Gastrocnemius medialis (tissue), 4 donors: ENCODE measurements at regions not wholly inside any gene's neighbourhood (a gene's known extent, or its start where the extent isn't known, plus 50 kb on each side); places are given as distances from the start of the nearest gene placed in this dataset.

Experiments
- ATAC-seq, 2 donors: fragments of 150-250 bp; one replicate each; pipeline ENCODE4 v1.9.1; 2016
- DNase-seq, 2 donors: peaks; one replicate each; pipeline ENCODE4 v3.0.0-alpha.2; 2019
- H3K27ac ChIP-seq, 4 donors: fragments of 200-600 bp; sonication (generic); 1 replicate in 1 of 4; 2 replicates in 3 of 4; pipeline ENCODE4 v1.5.1; 2016 to 2018; ENCODE audit warnings: mild to moderate bottlenecking in 2 of 4, moderate library complexity in 1 of 4
- H3K27me3 ChIP-seq, 3 donors: fragments of 200-600 bp; sonication (generic) in 2 of 3; 1 replicate in 1 of 3; 2 replicates in 2 of 3; pipeline versions ENCODE4 v1.5.1 to v1.6.0; 2016 to 2019; ENCODE audit warnings: mild to moderate bottlenecking in 1 of 3, moderate library complexity in 1 of 3
- H3K36me3 ChIP-seq, 2 donors: fragments of 200-600 bp; sonication (generic) in 1 of 2; one replicate each; pipeline ENCODE4 v1.5.1; 2017 to 2018
- H3K4me1 ChIP-seq, 2 donors: fragments of 200-600 bp; sonication (generic) in 1 of 2; one replicate each; pipeline ENCODE4 v1.5.1; 2016 to 2017; ENCODE audit warnings: mild to moderate bottlenecking in 2 of 2
- H3K4me3 ChIP-seq, 4 donors: fragments of 200-600 bp; sonication (generic) in 3 of 4; 1 replicate in 1 of 4; 2 replicates in 3 of 4; pipeline ENCODE4 v1.5.1; 2016 to 2019; ENCODE audit warnings: mild to moderate bottlenecking in 2 of 4
- H3K9me3 ChIP-seq, 3 donors: fragments of 200-600 bp; sonication (generic) in 2 of 3; 1 replicate in 1 of 3; 2 replicates in 2 of 3; pipeline ENCODE4 v1.5.1; 2016 to 2019
- POLR2A ChIP-seq, 2 donors: fragments of 450-650 bp; IDR thresholded peaks; one replicate each; pipeline ENCODE4 v1.6.1; 2017; ENCODE audit warnings: antibody characterized with exemption in 2 of 2, mild to moderate bottlenecking in 2 of 2, moderate library complexity in 2 of 2
- in situ Hi-C, 4 donors: fragments of 200-750 bp; cut with MboI; loops; one replicate each; pipeline versions ENCODE4 v1.15.0 to v1.8.0; 2017; ENCODE audit warnings: low sequenced_read_pairs in 4 of 4
- intact Hi-C: fragments of 100-400 bp; cut with DNase I; formaldehyde crosslinking; loops from one replicate; pipeline ENCODE4 v1.15.1; 2023; ENCODE audit warnings: low total_unique reads
- TF ChIP-seq, protein P1 (sequence below), 5 experiments: fragments of 450-650 bp in 3 of 5; fragments of 200-600 bp in 2 of 5; sonication (generic) in 2 of 5; IDR thresholded peaks in 4 of 5; conservative IDR thresholded peaks in 1 of 5; 1 replicate in 4 of 5; 2 replicates in 1 of 5; pipeline ENCODE4 v1.5.1; 2016 to 2019; ENCODE audit warnings: antibody characterized with exemption in 5 of 5, mild to moderate bottlenecking in 3 of 5, moderate library complexity in 3 of 5

DNA sequence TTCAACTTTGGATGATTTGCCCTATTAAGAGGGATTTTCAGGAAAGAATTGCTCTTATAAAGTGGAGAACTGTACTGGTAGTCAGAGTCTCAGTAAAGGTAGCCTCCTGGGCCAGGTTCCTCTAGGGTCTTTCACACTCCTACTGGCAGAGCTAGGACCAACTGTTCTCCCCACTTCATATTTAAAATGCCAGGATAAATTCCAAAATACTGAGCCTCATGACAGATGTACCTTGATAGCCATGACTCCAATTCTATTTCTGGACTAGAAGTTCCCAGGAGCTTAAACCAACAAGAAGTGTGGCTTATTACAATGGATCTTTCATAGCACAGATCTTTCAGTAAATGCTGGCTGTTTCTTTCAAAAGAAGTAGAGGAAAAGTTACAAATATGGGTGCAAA, 126.5 kb downstream of the C12orf75 start:
- intact Hi-C loops (no loop called here), in situ Hi-C loops (no loop called here)
- H3K9me3 ChIP-seq: no peaks in the 10 kb centered on the region
- ATAC-seq: peak; percentile 77 to 83
- H3K27me3 ChIP-seq: no peaks in the 10 kb centered on the region
- peaks cover 11% of the 10 kb centered on the region in 2 donors for H3K4me1 ChIP-seq
- peak overlapping the region in 2 of 4 donors; percentile 46 to 64 for H3K27ac ChIP-seq
- H3K4me3 ChIP-seq: no peak overlapping the region
- no peak for TF ChIP-seq POLR2A (IDR thresholded peaks at IDR 0.05)
- TF ChIP-seq, protein P1, sequence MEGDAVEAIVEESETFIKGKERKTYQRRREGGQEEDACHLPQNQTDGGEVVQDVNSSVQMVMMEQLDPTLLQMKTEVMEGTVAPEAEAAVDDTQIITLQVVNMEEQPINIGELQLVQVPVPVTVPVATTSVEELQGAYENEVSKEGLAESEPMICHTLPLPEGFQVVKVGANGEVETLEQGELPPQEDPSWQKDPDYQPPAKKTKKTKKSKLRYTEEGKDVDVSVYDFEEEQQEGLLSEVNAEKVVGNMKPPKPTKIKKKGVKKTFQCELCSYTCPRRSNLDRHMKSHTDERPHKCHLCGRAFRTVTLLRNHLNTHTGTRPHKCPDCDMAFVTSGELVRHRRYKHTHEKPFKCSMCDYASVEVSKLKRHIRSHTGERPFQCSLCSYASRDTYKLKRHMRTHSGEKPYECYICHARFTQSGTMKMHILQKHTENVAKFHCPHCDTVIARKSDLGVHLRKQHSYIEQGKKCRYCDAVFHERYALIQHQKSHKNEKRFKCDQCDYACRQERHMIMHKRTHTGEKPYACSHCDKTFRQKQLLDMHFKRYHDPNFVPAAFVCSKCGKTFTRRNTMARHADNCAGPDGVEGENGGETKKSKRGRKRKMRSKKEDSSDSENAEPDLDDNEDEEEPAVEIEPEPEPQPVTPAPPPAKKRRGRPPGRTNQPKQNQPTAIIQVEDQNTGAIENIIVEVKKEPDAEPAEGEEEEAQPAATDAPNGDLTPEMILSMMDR (IDR thresholded peaks at IDR 0.05 in 4 of 5, conservative IDR thresholded peaks at IDR 0.05 in 1 of 5): no peak
- DNase-seq: no peak
- no peaks in the 10 kb centered on the region for H3K36me3 ChIP-seq

DNA sequence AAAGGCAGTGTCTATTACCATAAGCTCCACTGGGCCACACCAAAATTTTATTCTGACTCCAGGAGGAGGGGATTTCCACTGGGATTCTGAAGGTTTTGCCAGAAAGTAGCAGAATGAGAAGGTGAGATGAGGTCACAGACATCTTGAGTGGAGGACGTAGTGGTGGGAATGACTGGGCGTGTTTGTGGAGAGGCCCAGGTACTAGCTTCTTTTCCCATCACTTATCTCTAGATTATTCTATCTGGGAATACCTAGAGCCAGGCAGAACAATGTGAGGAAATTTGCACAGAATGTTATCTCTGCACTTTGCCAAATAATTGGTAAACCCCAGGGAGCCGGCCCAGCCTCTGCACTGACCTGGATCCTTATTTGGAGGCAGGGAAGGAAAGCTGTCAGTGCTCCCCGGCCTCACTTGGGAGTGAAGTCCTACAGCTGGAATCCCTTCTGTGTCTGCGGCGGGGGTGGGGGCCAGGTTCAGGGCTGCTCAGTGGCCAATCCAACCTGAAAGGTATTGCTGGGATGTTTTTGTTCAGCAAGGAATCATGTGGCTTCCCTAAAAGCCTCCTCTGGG, 129.4 kb downstream of the C12orf75 start:
- TF ChIP-seq POLR2A (IDR thresholded peaks at IDR 0.05): no peak
- TF ChIP-seq, protein P1 (IDR thresholded peaks at IDR 0.05 in 4 of 5, conservative IDR thresholded peaks at IDR 0.05 in 1 of 5): no peak
- peak in 1 of 2 donors; percentile 37 for ATAC-seq

DNA sequence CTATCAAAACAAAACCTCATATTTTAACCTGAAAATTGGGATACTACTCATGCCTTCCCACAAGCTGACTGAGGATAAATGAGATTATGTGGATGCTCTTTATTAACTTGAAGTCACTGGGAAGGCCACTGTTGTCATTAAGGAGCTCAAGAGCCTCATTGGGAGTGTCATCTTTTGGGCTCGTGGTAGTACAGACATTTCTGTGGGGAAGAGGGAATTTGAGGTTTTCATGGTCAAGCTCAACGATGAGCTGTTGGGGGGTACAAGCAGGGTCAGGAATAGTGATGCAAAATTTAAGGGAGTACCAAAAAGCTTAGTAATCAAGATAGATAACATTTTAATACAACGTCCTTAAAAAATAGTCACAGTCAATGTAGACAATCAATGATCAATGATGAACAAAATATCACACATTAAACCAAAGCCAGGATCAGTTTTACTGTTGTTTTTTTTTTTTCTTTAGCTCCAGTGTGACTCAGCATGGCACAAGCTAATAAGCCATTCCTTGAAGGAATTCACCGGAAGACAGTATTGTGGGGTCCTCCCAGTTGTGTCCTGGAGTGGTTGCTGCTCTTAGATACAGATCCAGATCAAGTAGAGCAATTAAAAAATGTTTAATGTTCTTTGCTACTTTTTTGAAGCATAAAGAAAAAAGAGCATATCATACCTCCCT, 130.9 kb downstream of the C12orf75 start:
- TF ChIP-seq, protein P1 (IDR thresholded peaks at IDR 0.05 in 4 of 5, conservative IDR thresholded peaks at IDR 0.05 in 1 of 5): no peak
- TF ChIP-seq POLR2A (IDR thresholded peaks at IDR 0.05): no peak
- no peak overlapping the region for H3K27ac ChIP-seq
- H3K4me1 ChIP-seq: peaks cover 11% of the 10 kb centered on the region in 2 donors
- H3K27me3 ChIP-seq: no peaks in the 10 kb centered on the region
- ATAC-seq: no peak
- no peaks in the 10 kb centered on the region for H3K36me3 ChIP-seq
- intact Hi-C loops: no loop called here
- no peak overlapping the region for H3K4me3 ChIP-seq
- no peaks in the 10 kb centered on the region for H3K9me3 ChIP-seq
- in situ Hi-C loops: no loop called here
- no peak for DNase-seq

More for the DNA sequence above, 129.4 kb downstream of the C12orf75 start:
- Histone ChIP-seq H3K9me3 (no peaks in the 10 kb centered on the region), H3K4me1 (peaks cover 11% of the 10 kb centered on the region in 2 donors), H3K36me3 (no peaks in the 10 kb centered on the region), H3K4me3 (no peak overlapping the region), H3K27me3 (no peaks in the 10 kb centered on the region), H3K27ac (peak overlapping the region in 3 of 4 donors; percentile 9 to 64 (median 16))
- in situ Hi-C loops: no loop called here
- intact Hi-C loops: no loop called here
- DNase-seq: no peak

DNA sequence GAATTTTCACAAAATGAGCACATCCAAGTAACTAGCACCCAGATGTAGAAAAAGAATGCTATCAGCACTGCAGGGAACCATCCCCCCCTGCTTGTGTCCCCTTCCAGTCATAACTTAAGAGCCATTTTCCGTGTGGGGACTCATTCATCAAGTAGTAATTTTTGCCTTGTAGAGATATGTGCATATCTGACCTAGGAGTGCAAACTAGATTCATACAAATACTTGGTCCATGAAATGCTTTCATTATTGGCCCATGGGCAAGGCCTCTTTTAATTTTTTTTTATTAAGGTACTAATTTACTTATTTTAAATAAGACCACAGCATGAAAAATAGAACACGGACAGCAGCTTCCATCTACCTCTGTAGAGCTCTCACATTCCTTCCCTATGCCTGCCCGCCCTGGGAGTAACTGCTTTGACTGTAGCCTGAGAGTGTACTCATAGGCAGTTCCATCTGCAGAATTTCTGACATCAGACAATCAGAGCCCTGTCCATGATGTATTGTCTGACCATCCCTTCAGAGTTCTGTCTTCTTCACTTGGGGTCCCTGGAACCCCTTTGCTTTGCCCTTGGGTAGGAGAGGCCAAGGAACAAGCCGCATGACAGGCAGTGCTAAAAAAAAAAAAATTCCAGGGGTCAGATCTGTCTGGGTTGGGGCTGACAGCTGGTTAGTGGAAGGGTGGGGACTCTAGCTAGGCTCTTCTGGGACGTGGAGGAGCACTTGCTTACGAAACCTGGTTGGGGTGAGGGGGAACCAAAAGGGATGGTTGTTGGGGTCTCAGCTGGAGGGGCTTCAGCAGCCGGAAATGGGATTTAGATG, 131.7 kb downstream of the C12orf75 start:
- H3K27me3 ChIP-seq: no peaks in the 10 kb centered on the region
- H3K4me3 ChIP-seq: no peak overlapping the region
- in situ Hi-C loops: no loop called here
- ATAC-seq: no peak
- H3K4me1 ChIP-seq: peaks cover 10 to 11% of the 10 kb centered on the region in 2 donors
- intact Hi-C loops: no loop called here
- no peaks in the 10 kb centered on the region for H3K9me3 ChIP-seq
- no peak for DNase-seq
- TF ChIP-seq, protein P1 (IDR thresholded peaks at IDR 0.05 in 4 of 5, conservative IDR thresholded peaks at IDR 0.05 in 1 of 5): no peak
- no peak for TF ChIP-seq POLR2A (IDR thresholded peaks at IDR 0.05)
- H3K36me3 ChIP-seq: no peaks in the 10 kb centered on the region
- H3K27ac ChIP-seq: no peak overlapping the region
